GM20000 (cell line): ENCODE measurements at regions not wholly inside any gene's neighbourhood (a gene's known extent, or its start where the extent isn't known, plus 50 kb on each side); places are given as distances from the start of the nearest gene placed in this dataset.

Source experiments
- DNase-seq: peaks from one replicate; pipeline ENCODE4 v3.0.0; 2012; ENCODE audit warnings: low spot score
- CTCF ChIP-seq: IDR thresholded peaks from 2 replicates; pipeline ENCODE4 v1.5.1; 2012; ENCODE audit warnings: mild to moderate bottlenecking, control low read depth; ENCODE audit errors: extremely low read depth, missing control alignments

- no peak for TF ChIP-seq CTCF
- no peak for DNase-seq
Measured at GRCh38 chr19:30096596-30097370, 154.7 kb downstream of the URI1 start.

- DNase-seq: no peak
Measured at GRCh38 chr19:30097746-30098280, 155.8 kb downstream of the URI1 start.

GRCh38 chr19:30102239-30102638, 160.2 kb downstream of the URI1 start:
- no peak for TF ChIP-seq CTCF
- no peak for DNase-seq

More at GRCh38 chr19:30097746-30098280, 155.8 kb downstream of the URI1 start:
- TF ChIP-seq CTCF: no peak

GRCh38 chr19:30102666-30103065, 160.6 kb downstream of the URI1 start:
- DNase-seq: no peak
- TF ChIP-seq CTCF: no peak

GRCh38 chr19:30103981-30104380, 161.9 kb downstream of the URI1 start:
- TF ChIP-seq CTCF: no peak
- DNase-seq: no peak

- no peak for DNase-seq
- TF ChIP-seq CTCF: no peak
Measured at GRCh38 chr19:30105316-30105715, 163.3 kb downstream of the URI1 start.

GRCh38 chr19:30105727-30106126, 163.7 kb downstream of the URI1 start:
- no peak for TF ChIP-seq CTCF
- peak; percentile 36 for DNase-seq
